Uterus (tissue), 2 donors: ENCODE measurements at regions not wholly inside any gene's neighbourhood (a gene's known extent, or its start where the extent isn't known, plus 50 kb on each side); places are given as distances from the start of the nearest gene placed in this dataset.

Experiments used
- CTCF ChIP-seq, 4 experiments: fragments of 200-600 bp in 2 of 4; fragments of 450-650 bp in 2 of 4; sonication (generic) in 2 of 4; IDR thresholded peaks; one replicate each; pipeline ENCODE4 v1.5.1; 2016 to 2019; ENCODE audit warnings: antibody characterized with exemption in 4 of 4, mild to moderate bottlenecking in 2 of 4, moderate library complexity in 1 of 4
- POLR2A ChIP-seq, 2 donors: fragments of 450-650 bp; IDR thresholded peaks; one replicate each; pipeline ENCODE4 v1.6.1; 2016; ENCODE audit warnings: antibody characterized with exemption in 2 of 2, mild to moderate bottlenecking in 1 of 2, moderate library complexity in 1 of 2

DNA sequence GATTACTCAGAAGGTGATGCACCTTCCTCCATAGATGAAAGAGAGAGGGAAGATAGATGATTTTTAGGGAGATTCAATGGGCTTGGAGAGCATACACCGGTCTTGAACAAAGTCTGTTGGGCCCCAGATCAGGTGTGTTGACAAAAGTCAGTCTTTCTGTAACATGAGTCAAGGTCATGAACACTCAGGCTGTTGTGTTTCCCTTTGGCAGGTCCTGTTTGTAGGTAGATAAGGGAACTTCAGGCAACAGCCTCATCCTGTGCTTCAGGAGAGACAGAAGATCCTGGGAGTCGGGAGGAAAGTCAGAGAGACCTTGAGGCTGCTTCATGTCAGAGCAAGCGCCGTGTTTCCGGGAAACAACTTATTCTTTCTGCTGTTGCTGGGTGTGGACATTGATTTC, 703.1 kb downstream of the BRD1 start:
- TF ChIP-seq POLR2A (IDR thresholded peaks at IDR 0.05) (no peak), CTCF (IDR thresholded peaks at IDR 0.05) (no peak)
